NCI-H446 (cell line): ENCODE measurements at regions not wholly inside any gene's neighbourhood (a gene's known extent, or its start where the extent isn't known, plus 50 kb on each side); places are given as distances from the start of the nearest gene placed in this dataset.

Experiments
- DNase-seq, 2 experiments: peaks; one replicate each; lab custom pipeline; 2025; lab: John Stamatoyannopoulos, UW

- DNase-seq, result no peak
Observed at GRCh38 chr2:216808805-216809425, 50.9 kb downstream of the TNP1 start.

GRCh38 chr2:216807857-216808272 is 52.0 kb downstream of the TNP1 start:
- peak; percentile 68 to 89 for DNase-seq

DNA sequence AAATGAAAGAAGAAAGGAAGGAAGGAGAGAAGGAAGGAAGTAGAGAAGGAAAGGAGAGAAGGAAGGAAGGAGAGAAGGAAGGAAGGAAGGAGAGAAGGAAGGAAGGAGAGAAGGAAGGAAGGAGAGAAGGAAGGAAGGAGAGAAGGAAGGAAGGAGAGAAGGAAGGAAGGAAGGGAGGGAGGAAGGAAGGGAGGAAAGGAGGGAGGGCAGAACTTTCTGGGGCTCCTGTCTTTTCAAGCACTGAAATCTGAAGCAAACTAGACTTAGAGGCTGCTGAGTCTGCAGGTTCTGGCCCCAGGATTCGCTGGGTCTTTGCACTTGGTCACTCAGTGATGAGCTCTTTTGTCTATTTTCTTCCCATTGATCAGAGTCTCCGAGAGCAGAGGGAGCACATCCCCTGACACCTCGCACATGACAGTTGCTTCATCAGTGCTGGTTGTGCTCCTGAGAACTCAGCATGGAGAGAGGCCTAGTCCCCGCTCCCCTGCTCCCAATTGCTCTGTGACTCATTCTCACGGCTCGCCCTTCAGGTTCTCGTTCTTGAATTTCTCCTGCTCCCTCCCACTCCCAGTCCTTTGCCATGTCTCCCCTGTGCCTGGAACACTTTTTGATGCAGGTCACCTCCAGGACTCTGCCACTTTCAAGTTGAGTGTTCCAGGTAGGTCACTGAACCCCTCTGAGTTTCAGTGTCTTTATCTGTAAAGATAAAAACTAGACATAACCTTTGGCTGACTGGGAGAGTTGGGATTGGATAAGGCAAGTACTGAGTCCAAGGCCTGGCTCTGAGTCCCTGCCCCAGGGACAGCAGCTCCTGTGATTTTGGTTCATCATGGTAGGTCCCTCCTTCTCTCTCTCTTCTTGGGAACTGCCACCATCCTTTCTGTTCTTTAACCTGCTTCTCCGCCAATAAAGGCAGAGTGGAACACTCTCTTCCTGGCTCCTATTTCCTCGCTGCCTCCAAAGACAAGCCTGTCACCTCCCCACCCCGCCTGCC is 55.2 kb downstream of the TNP1 start:
- DNase-seq, result no peak

DNA sequence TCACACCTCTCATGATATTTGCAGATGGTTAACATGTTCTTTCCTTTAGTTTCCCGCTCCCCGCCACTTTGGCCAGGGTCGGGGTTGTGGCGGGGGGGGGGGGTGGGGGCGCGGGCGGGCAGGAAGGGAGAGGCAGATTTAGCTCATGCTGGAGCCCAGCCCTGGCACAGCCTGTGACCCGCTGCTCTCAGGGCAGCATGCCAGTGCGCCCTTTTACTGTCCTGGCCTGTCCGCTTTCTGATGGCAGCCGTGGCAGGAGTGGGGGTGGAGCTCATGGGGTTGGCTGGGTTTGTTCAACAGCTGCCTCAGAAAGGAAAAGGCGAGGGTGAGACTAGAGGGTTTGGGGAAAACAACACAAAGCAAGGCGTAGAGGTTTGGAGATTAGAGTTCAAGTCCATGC is 56.1 kb downstream of the TNP1 start:
- DNase-seq, result peak in 1 of 2 experiments; percentile 90

DNA sequence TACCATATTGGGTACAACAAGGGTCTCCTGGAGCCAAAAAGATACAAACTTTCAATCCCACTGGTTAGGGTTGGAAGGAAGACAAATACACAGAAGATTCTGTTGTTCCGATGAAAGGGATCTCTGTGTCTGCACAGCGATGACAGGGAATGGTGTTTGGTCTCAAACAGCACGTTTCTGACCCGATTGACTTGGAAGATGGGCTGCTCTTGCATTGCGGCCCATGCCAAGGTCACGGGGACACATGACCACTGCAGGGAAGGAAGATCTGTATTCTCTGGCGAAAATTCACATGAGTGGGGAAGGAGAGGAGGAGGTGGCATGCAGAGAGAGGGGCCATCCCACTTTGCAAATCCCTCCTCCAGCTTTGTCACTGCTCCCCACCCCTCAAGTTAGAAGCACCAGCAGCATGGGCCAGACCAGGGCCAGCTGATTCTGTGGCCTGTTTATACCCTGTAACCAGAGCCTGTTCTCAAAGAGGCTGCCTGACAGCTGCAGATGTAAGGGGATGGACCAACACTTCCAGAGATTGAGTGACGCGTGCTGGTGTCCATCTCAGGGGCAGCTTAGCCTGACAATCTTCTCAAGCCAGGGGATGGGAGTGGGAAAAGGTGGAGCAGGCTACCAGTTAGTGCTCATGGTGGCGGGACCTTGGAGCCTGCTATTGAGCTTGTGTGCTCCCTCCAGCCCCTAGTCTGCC is 57.2 kb downstream of the TNP1 start:
- no peak for DNase-seq

DNA sequence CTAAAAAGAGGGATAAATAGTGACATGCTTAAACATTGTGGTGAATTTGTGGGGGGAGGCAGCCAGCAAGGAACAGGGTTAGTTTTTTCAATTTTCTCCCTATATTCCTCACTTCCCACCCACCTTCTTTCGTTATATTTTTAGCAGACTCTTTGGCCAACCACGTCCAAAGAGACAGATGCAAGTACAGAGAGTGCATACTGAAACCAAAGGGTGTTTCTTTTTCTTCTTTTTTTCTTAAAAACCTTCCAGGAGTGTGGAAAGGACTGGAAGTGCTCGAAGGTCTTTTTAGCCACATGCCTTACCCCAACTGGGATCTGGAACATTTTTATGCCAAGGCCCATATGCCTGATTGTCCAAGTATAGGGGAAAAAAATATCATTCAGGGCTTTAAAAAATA is 59.0 kb downstream of the TNP1 start:
- no peak for DNase-seq

GRCh38 chr2:216799873-216800431 is 59.9 kb downstream of the TNP1 start:
- no peak for DNase-seq

DNA sequence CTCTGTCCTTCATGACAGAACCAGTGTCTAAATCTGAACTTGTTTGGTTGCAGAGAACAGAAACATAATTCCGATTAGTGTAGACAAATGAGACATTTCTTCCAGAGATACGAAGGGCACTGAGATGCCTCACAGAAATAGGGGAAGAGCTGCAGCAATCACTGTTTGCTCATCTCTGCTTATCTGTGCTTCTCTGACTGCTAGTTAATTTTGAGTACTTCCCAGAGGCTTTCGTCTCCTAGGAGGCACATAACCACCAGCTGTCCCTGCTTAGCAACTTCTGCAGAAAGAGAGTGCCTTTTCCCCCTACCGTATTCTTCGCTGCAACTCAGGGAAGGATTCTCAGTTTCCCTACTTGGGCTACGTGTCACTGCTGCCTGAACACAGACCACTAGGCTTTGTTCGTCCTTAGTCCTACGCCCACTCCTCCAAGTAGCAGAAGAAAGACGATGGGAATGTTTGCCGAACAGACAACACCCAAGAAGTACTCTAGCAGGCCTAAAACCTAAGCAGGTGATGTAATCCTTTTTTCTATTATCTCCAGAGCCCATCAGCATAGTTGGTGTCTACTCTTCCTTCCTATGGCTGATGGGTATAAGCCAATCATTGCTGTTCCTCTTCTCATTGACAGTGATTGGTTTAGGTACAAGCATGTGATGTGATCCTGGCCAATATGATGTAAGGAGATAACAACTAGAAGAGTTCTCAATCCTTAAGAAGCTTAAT is 63.6 kb downstream of the TNP1 start:
- DNase-seq, result no peak

DNA sequence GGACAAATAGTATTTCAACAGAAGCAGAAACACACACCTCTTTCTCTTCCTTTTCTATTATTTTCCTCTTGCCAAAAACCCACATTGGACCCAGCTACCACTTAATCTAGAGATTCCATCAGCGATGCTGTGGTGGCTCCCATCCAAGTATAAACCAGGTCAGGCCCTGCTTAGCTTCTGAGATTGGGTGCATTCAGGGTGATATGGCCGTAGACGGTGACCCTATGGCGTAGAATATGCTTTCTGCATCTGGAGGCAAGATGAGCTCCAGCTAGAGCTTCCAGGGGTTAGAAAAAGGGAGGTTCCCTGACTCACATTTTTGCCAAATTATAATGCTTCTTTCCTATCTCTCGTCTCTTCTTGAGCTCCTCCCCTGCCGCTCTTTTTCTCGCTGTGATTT is 66.5 kb downstream of the TNP1 start:
- DNase-seq, result no peak

DNA sequence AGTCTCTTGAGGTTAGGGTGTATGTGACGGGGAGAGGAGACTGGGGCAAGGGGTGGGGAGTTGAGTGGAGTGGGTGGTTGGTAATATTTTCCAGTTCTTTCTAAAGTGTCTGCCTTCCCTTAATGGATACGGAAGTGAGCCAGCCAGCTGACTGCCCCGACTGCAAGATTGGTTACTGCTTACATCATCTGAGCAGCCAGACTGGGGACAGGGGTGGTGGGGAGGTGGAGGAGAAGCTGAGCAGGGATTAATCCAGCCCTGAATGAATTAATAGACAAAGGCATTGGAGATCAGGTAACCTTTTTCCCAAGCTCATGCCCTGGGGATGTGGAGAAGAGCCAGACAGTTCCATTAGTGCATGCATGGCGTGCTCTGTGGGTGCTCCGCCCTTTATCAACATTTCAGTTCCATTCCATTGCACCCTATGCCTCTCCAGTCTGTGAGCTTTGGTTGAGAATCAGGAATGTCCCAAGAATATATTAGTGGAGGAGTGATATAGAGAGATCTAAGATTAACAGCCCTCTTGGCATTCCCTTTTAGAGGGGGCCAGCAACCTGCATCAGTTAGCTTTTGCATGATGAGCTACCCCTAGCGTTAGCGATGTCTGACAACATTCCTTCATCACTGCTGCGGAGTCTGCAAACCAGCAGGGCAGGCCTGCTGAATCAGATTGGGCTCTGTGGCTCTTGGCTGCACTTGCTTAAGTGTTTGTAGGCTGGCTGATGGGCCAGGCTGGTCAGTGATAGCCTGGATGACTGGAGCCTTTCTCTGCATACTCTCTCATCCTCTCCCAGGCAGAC is 67.4 kb downstream of the TNP1 start:
- no peak for DNase-seq

DNA sequence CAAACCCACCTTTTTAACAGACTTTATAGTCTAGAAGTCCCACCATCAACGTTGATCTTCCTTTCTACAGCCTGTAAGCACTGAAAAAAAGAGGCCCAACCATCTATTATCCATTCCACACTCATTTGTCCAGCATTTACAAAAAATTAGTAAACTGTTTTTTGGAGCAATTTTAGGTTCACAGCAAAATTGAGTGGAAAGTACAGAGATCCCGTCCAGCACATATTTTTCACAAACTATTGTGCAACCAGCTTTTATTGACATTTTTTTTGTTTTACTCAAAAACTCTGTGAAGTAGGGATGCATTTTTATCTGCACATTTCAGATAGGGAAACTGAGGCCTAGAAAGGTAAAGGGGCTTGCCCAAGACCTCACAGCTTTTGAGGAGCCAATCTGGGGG is 68.6 kb downstream of the TNP1 start:
- no peak for DNase-seq

GRCh38 chr2:216789081-216789480 is 70.8 kb downstream of the TNP1 start:
- DNase-seq, result peak; percentile 79 to 97

- DNase-seq, result no peak
Observed at GRCh38 chr2:216787851-216788540, 71.9 kb downstream of the TNP1 start.

DNA sequence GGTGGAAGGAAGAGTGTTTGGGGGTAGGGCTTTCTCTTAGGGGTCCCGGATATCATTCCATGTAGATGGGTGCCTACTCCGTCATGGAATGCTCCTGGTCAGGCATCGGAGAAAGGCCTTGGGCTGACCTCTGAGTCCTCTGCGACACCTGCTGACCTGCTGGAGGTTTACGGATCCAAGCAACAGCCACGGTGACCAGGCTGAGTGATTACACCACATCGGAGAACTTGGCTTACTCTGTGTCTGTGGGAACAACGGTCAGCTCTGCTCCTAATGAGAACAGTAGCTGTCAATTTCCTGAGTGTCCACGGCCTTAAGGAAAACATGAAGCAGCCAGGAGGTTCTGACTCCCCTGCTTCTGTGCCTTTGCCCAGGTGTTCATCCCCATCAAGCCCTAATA is 73.2 kb downstream of the TNP1 start:
- DNase-seq, result no peak

DNA sequence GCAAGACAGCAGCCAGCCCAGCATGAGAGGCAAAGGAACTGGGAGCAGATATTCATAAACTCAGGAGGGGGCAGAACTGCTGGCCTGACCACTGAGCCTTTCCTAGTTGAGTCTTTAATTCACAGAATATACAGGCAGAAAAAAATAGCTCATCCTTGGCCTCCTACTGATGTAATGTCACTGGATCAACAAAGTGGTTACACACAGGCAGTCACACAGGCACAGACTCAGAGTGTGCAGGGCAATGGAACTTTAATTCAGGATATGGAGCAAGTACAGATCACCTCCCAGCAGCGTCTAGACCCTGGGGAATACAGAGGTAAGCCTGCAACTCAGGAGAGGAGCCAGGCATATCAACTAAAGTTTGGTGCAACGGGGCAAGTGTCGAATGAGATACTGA is 75.4 kb downstream of the TNP1 start:
- DNase-seq, result no peak

DNA sequence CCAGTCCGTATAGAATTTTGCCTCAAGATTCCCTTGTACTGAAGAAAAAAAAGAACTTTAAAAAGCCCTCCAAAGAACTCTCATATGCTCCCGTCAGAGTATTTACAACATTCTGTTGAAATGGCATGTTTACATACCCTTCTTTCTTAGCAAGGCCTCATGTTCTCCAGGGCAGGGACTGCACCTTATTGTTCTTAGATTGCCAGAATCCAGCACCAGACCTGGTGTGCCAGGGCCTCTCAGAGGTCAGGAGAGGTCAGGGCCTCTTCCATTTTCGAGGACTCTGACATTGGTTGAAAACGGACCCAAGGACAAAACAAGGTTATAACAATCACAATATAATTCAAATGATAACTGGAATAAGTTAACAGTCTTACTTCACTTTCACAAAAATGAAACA is 78.2 kb downstream of the TNP1 start:
- no peak for DNase-seq

DNA sequence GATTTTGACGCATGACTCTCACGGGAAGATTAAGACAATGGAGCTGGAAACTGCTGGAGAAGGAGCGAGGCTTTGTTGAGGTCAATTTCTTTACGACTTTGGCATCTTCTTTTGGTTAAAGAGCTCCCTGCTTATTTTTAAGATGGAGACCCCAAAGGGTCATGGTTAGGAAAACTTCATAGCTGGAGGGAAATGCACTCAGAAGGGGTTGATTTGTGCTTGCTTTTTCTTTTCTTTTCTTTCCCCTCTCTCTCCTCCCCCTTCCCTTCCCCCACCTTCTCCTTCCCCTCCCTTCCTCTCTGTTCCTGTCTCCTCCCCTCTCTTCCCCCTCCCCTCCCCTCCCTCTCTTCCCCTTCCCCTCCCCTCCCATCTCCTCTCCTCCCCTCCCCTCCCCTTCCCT is 79.0 kb downstream of the TNP1 start:
- DNase-seq, result no peak

GRCh38 chr2:216777637-216778273 is 82.1 kb downstream of the TNP1 start:
- DNase-seq, result peak; percentile 13 to 80

- DNase-seq, result no peak
Observed at GRCh38 chr2:216776066-216776850, 80.9 kb upstream of the IGFBP5 start.
